GM21723 (cell line): ENCODE measurements at regions not wholly inside any gene's neighbourhood (a gene's known extent, or its start where the extent isn't known, plus 50 kb on each side); places are given as distances from the start of the nearest gene placed in this dataset.
"Not testable (repeated sequence)": the region's sequence is repeated elsewhere in the genome, so short reads cannot be mapped to it uniquely, and the experiment has no call there.

Experiments
- ATAC-seq: cut with Tn5 transposase; IDR thresholded peaks from one replicate; pipeline ENCODE4 v1.9.1; 2021; ENCODE audit warnings: mild to moderate bottlenecking, moderate library complexity; ENCODE audit not compliant: unreplicated experiment

DNA sequence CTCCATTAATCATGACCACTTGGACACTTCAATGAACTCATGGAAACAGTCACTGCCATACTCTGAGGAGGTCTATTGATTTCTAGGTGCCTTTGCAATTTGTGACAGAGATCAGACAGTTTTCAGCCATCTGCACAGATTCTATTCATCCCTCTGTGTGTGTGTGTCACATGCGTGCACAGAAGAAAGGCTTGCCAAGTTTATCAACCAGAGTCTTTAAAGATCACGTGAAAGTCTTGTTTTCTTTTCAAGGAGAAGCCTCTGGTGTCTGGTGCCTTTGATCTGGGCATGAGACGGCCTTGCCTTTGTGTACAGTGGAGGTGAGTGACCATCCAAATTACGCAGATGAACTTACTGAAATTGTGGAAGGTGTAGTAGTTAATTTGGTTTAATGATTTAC lies 164.2 kb downstream of the VAPA start:
- ATAC-seq: no peak

- ATAC-seq: no peak
Observed at GRCh38 chr18:10080372-10080771, 166.6 kb downstream of the VAPA start.

GRCh38 chr18:10081492-10081891 lies 167.7 kb downstream of the VAPA start:
- no peak for ATAC-seq

DNA sequence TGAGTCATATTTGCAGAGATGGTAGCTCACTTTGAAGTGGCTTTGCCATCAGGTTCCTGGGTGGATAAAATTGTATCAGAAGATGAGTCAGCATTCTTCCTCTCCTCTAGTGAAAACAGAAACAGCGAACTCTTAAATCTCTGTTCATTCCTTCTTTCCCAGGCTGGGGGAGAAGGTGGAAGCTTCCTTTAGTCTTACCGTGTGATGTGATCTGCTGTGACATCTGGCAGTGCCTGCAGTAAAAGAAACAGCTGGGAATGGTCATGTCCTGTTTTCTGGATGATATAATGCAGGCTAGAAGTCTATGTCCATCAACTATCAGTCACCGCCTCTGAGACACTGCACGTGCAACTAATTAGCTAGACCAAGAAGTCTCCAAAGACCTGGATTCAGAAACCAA lies 171.6 kb downstream of the VAPA start:
- no peak for ATAC-seq

DNA sequence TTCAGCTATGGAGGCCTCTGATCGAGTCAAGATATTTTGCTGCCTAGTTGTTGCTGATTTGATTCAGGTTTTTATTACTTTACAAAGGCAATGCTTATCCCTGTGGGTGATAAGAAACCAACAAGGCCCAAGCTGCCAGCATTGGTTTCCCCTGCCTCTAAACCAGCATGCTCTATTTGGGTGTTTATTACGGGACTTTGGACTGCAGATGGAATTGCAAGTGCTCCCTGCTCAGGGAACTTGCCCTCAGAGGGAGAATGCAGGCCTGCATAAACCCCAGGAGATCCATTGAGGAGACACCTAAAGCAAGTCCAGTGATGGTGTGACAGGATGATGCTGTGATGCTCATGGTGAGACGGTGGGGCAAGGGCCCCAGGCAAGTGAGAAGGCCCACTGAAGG lies 172.1 kb downstream of the VAPA start:
- ATAC-seq: no peak

DNA sequence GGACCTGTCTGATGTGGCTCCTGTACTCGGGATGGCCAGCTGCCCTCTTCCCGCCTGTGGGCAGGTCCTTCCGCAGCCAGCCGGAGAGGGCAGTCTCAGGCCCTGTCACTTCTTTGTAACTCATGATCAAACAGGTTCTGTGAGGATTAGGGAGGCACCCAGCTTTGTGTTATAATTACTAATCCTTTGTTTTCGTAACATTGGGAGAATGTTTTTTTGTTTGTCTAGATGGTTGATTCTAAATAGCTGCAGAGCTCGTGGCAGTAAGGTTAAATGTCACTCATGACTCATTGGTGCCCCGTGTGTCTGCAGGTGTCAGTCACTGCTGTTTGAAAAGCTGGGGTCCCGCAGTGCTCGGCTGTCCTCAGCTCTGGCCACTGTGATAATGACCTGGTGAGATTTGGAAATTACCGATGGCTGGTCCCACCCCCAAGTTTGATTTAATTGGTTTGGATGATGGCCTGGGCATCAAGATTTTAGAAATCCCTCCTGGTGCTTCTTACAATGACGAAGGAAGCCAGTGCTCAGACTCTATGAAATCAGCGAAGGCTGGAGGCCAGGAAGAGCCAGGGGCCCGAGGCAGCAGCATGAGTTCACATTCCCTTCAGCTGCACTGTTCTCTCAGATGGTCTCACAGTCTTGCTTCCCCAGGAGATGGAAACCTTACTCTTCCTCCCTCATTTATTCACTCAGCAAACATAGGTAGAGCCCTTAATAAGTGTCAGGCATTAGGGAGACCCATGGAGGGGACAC lies 172.8 kb downstream of the VAPA start:
- ATAC-seq: no peak

GRCh38 chr18:10088734-10089133 lies 174.9 kb downstream of the VAPA start:
- ATAC-seq: no peak

- no peak for ATAC-seq
Observed at GRCh38 chr18:10089881-10090280, 176.1 kb downstream of the VAPA start.

DNA sequence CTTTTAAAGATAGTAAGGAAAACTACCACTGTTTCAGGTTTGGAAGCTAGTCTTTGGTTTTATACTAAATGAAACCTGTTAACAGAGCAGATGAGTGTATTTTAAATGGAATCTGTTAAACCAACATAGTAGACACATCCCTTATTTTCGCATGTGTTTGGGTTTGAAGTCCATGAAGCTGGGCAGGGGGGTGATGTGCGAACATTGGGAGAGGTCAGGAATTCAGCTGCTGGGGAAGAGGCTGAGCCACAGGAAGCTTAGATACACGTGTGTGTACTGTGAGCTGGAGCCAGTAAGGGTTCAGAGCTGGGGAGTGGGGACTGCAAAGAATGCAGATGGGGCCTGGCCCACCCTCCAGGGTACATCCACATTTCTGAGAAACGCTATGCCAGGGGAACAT lies 176.9 kb downstream of the VAPA start:
- no peak for ATAC-seq

- ATAC-seq: no peak
Observed at GRCh38 chr18:10093445-10093844, 179.6 kb downstream of the VAPA start.

GRCh38 chr18:10094154-10094553 lies 180.3 kb downstream of the VAPA start:
- no peak for ATAC-seq

GRCh38 chr18:10094655-10095054 lies 180.8 kb downstream of the VAPA start:
- ATAC-seq: no peak

DNA sequence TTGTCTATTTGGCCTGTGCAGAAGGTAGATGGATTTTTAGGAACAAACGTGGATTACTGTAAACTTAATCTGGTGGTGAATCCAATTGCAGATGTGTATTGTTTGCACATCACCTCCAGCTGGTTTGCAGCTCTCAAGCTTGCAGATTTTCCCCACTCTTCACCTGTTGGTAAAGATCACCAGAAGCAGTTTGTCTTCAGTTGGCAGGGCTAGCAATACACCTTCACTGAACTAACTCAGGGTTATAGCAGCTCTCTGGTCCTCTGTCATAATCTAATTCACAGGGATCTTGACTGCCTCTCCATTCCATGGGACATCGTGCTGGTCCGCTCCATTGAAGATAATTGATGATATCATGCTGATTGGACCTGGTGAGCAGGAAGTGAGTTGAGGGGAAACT lies 181.5 kb downstream of the VAPA start:
- no peak for ATAC-seq

- no peak for ATAC-seq
Observed at GRCh38 chr18:10099539-10100140, 185.8 kb downstream of the VAPA start.

- ATAC-seq: no peak
Observed at GRCh38 chr18:10100196-10100595, 186.4 kb downstream of the VAPA start.

DNA sequence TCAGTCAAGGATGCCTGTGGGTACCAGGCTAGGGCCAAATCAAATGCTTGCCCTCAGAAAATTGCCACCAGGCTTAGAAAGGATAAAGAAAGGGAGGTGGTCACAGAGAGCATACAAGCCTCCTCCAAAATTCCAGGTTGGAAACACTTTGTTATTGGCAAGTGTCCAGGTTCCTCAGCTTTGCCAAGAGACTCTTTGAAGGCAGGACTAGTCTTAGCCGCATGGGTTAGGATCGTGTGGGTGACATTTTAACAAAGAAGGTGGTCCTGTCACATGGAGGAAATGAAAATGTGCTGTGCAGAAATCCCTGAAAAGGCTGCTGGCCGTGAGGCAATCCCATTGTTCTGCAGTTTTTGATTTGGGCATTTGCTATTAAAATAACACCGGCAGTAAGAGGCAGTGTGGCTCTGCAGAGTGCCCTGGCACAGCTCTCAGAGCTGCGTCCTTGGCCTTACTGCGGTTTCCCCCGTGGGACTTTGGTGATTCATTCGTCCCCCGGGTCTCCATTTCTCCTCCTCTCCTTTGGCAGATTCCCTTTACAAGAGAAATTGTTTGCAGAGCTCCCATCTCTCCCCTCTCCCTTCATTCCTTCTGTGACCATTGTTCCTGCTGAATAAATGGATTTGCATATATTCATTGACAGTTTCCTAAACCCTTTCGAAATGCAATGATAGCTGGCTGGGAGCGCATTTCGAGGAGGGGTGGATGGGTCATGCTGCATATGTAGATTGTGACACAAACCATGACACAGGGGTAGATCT lies 187.3 kb downstream of the VAPA start:
- ATAC-seq: no peak

DNA sequence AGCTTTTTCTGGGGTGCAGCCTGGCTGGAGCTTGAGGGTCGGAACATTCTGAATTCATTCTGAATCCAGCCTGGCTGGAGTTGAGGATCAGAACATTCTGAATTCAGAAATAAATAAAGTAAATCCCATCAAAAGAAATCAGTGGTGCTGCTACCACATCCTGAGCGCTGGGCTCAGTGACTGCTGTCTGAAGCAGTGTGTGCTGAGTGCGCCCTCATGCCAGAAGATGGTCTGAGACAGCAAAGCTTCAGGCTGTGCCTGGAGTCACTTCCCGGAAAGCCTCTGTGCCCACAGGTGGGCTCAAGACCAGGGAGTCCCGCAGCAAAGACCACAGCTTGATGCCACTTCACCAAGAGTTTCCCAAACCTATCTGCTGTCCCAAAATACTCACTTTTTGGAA lies 187.9 kb downstream of the VAPA start:
- no peak for ATAC-seq

- ATAC-seq: not testable (repeated sequence)
Observed at GRCh38 chr18:10105118-10105517, 191.3 kb downstream of the VAPA start.

GRCh38 chr18:10111191-10111590 lies 197.4 kb downstream of the VAPA start:
- ATAC-seq: no peak

DNA sequence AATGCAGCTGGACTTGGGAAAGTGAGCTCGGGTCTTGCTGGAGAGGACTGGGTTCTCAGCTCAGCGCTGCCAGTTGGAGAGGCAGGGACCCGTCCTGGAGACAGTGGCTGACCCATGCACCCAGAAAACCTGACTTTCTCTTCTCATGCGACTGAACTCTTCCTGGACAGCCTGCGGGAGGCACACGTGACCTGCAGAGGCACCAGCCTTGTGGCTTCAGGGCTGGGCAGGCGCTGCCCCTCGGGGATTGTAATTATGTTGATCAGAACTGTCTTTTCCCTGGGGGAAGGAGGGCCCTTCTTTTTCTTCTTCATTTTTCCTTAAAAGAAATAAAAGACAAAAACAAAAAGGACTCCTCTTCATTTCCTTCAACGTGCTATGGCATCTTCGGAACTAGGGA lies 198.1 kb downstream of the VAPA start:
- no peak for ATAC-seq

DNA sequence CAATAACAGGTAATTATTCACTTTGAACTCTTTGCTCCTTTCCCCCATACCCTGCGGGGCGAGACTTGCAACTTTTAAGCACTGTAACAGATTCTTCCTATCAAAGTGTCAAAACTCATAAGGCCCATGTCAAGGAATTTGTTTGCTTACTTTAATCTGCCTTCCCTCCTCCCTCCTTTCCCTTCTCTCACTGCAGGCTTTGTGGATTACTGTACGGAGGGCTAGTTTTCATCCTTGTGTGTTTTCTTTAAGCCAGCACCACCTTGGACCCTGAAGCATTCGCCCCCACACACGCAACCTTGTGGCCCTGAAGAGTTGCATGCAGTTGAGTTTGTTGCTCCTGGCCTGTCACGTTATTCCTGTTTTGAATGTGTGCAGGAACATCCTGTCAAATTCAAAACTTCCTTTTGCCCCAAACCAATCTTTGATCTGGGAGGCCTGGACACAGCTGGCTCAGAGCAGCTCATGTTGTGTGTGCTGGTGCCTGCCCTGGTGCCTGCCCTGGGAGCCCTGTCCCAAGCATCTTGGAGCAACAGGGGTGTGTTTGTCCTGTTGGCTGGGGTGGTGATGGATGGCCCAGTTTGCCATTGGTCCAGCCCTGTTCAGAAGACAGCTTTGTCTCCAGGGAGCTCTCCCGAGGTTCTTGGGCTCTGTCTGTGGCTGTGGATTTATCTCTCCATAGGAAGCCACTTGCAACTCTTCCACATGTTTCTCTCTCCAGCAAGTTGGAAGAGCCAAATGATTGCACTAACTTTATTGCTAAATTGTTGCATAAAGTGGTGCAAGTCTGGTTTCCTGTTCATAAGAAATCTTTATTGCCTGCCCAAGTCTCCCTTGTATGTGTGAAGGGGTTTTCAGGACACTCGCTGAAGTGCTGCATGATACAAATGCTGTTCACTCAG lies 199.6 kb downstream of the VAPA start:
- ATAC-seq: no peak
